ENCODE measurements at regions not wholly inside any gene's neighbourhood (a gene's known extent, or its start where the extent isn't known, plus 50 kb on each side); places are given as distances from the start of the nearest gene placed in this dataset.

- TF ChIP-seq ZNF532 (CRISPR knock-in tag; IDR thresholded peaks at IDR 0.05; ENCODE audit: borderline replicate concordance) (no peak), SOX15 (CRISPR knock-in tag; IDR thresholded peaks at IDR 0.05) (no peak), E2F5 (CRISPR knock-in tag; IDR thresholded peaks at IDR 0.05) (no peak), JAZF1 (CRISPR knock-in tag; IDR thresholded peaks at IDR 0.05) (no peak), ETV6 (CRISPR knock-in tag; IDR thresholded peaks at IDR 0.05) (no peak), PREB (CRISPR knock-in tag; IDR thresholded peaks at IDR 0.05; ENCODE audit: borderline replicate concordance) (no peak), MXD4 (CRISPR knock-in tag; IDR thresholded peaks at IDR 0.05; ENCODE audit: borderline replicate concordance) (no peak)
- TF ChIP-seq, protein P1, sequence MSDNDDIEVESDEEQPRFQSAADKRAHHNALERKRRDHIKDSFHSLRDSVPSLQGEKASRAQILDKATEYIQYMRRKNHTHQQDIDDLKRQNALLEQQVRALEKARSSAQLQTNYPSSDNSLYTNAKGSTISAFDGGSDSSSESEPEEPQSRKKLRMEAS (CRISPR knock-in tag; IDR thresholded peaks at IDR 0.05) = no peak
Measured at GRCh38 chr10:14384116-14384730, 53.5 kb upstream of the FRMD4A start (continued).

- no peak for ATAC-seq
- Mint-ChIP-seq H3K4me3 (no peak overlapping the region), H3K4me1 (peaks cover 8% of the 10 kb centered on the region), H3K27ac (no peak overlapping the region), H3K36me3 (no peaks in the 10 kb centered on the region), H3K9me3 (no peaks in the 10 kb centered on the region), H3K27me3 (ENCODE audit: low read depth) (no peaks in the 10 kb centered on the region)
- no peak for DNase-seq (ENCODE audit: low spot score)
- POLR2A ChIA-PET = no interaction called here
- no peak for TF ChIP-seq NR3C1 (CRISPR knock-in tag; conservative IDR thresholded peaks at IDR 0.05; ENCODE audit: low read depth)
- TF ChIP-seq TCF7 (CRISPR knock-in tag; IDR thresholded peaks at IDR 0.05; ENCODE audit: low read depth) = no peak
- no peak for TF ChIP-seq E2F4 (CRISPR knock-in tag; IDR thresholded peaks at IDR 0.05; ENCODE audit: borderline replicate concordance, low read depth)
- TF ChIP-seq ZBTB43 (CRISPR knock-in tag; IDR thresholded peaks at IDR 0.05) = no peak
- CTCF ChIA-PET = no interaction called here
Measured at GRCh38 chr10:14383266-14383665, 52.5 kb upstream of the FRMD4A start.

- CTCF ChIA-PET = interaction anchor here (0.9 to 1.1 kb wide), 2 partner anchors 10 to 29 kb away, joined by 3 read pairs; no protein-coding TSS in a partner anchor
- Mint-ChIP-seq H3K36me3 (no peaks in the 10 kb centered on the region), H3K27ac (no peak overlapping the region), H3K9me3 (no peaks in the 10 kb centered on the region), H3K4me1 (peaks cover 14% of the 10 kb centered on the region), H3K4me3 (no peak overlapping the region), H3K27me3 (ENCODE audit: low read depth) (no peaks in the 10 kb centered on the region)
- no peak for DNase-seq (ENCODE audit: low spot score)
- POLR2A ChIA-PET = no interaction called here
- ATAC-seq = no peak
- TF ChIP-seq PREB (CRISPR knock-in tag; IDR thresholded peaks at IDR 0.05; ENCODE audit: borderline replicate concordance) (no peak), ESRRA (CRISPR knock-in tag; IDR thresholded peaks at IDR 0.05; ENCODE audit: borderline replicate concordance) (no peak), CDX4 (CRISPR knock-in tag; IDR thresholded peaks at IDR 0.05; ENCODE audit: borderline replicate concordance) (no peak), ZNF512 (CRISPR knock-in tag; IDR thresholded peaks at IDR 0.05; ENCODE audit: borderline replicate concordance) (no peak), JAZF1 (CRISPR knock-in tag; IDR thresholded peaks at IDR 0.05) (no peak), TP53 (CRISPR knock-in tag; IDR thresholded peaks at IDR 0.05) (no peak), HMGA2 (CRISPR knock-in tag; IDR thresholded peaks at IDR 0.05) (no peak), E2F4 (CRISPR knock-in tag; IDR thresholded peaks at IDR 0.05; ENCODE audit: borderline replicate concordance, low read depth) (no peak)
Measured at GRCh38 chr10:14382531-14382930, 51.8 kb upstream of the FRMD4A start.

Data from WTC11 (cell line).